ENCODE measurements at regions not wholly inside any gene's neighbourhood (a gene's known extent, or its start where the extent isn't known, plus 50 kb on each side); places are given as distances from the start of the nearest gene placed in this dataset.

GRCh38 chr13:108534728-108535127 is 94.7 kb upstream of the MYO16 start:
- no peak overlapping the region for H3K4me2 ChIP-seq (ENCODE audit: low read length)
- no peaks in the 10 kb centered on the region for H3K36me3 ChIP-seq (replicated peaks; ENCODE audit: low read depth, low read length)
- no peaks in the 10 kb centered on the region for H4K20me1 ChIP-seq (ENCODE audit: insufficient read depth, low read length)
- no peaks in the 10 kb centered on the region for H3K9me3 ChIP-seq (ENCODE audit: insufficient read depth, low read length)
- no peaks in the 10 kb centered on the region for H3K27me3 ChIP-seq (ENCODE audit: low read depth, low read length)
- TF ChIP-seq EZH2phosphoT487 (IDR thresholded peaks at IDR 0.05; ENCODE audit: low read depth) (no peak), CTCF (IDR thresholded peaks at IDR 0.05; ENCODE audit: low read depth, low read length) (no peak)
- no peaks in the 10 kb centered on the region for H3K79me2 ChIP-seq (ENCODE audit: low read length)
- H3K9ac ChIP-seq (ENCODE audit: low read length): no peak overlapping the region
- H2AFZ ChIP-seq (ENCODE audit: low read depth, low read length): no peak overlapping the region
- H3K4me3 ChIP-seq (ENCODE audit: low read length): no peak overlapping the region
- H3K27ac ChIP-seq (ENCODE audit: low read length): no peak overlapping the region
- H3K4me1 ChIP-seq (ENCODE audit: low read length): no peaks in the 10 kb centered on the region

GRCh38 chr13:108549934-108550333 is 79.5 kb upstream of the MYO16 start:
- Histone ChIP-seq H3K4me1 (ENCODE audit: low read length) (no peaks in the 10 kb centered on the region), H3K9ac (ENCODE audit: low read length) (no peak overlapping the region), H3K36me3 (replicated peaks; ENCODE audit: low read depth, low read length) (no peaks in the 10 kb centered on the region), H3K79me2 (ENCODE audit: low read length) (no peaks in the 10 kb centered on the region), H3K9me3 (ENCODE audit: insufficient read depth, low read length) (no peaks in the 10 kb centered on the region), H4K20me1 (ENCODE audit: insufficient read depth, low read length) (no peaks in the 10 kb centered on the region), H3K4me3 (ENCODE audit: low read length) (no peak overlapping the region), H2AFZ (ENCODE audit: low read depth, low read length) (no peak overlapping the region), H3K27ac (ENCODE audit: low read length) (no peak overlapping the region), H3K4me2 (ENCODE audit: low read length) (no peak overlapping the region), H3K27me3 (ENCODE audit: low read depth, low read length) (no peaks in the 10 kb centered on the region)
- no peak for TF ChIP-seq CTCF (IDR thresholded peaks at IDR 0.05; ENCODE audit: low read depth, low read length)
- TF ChIP-seq EZH2phosphoT487 (IDR thresholded peaks at IDR 0.05; ENCODE audit: low read depth): no peak

GRCh38 chr13:108551674-108552073 is 77.7 kb upstream of the MYO16 start:
- no peaks in the 10 kb centered on the region; the same call in 1 of the 2 replicates for H3K9me3 ChIP-seq (ENCODE audit: insufficient read depth, low read length)
- H4K20me1 ChIP-seq (ENCODE audit: insufficient read depth, low read length): no peaks in the 10 kb centered on the region
- no peaks in the 10 kb centered on the region for H3K4me1 ChIP-seq (ENCODE audit: low read length)
- no peak overlapping the region for H3K4me2 ChIP-seq (ENCODE audit: low read length)
- no peaks in the 10 kb centered on the region for H3K36me3 ChIP-seq (replicated peaks; ENCODE audit: low read depth, low read length)
- TF ChIP-seq EZH2phosphoT487 (IDR thresholded peaks at IDR 0.05; ENCODE audit: low read depth) (no peak), CTCF (IDR thresholded peaks at IDR 0.05; ENCODE audit: low read depth, low read length) (no peak)
- no peak overlapping the region for H3K4me3 ChIP-seq (ENCODE audit: low read length)
- no peaks in the 10 kb centered on the region for H3K79me2 ChIP-seq (ENCODE audit: low read length)
- H3K27me3 ChIP-seq (ENCODE audit: low read depth, low read length): no peaks in the 10 kb centered on the region
- no peak overlapping the region for H3K27ac ChIP-seq (ENCODE audit: low read length)
- no peak overlapping the region for H3K9ac ChIP-seq (ENCODE audit: low read length)
- H2AFZ ChIP-seq (ENCODE audit: low read depth, low read length): no peak overlapping the region

GRCh38 chr13:108558489-108558888 is 70.9 kb upstream of the MYO16 start:
- Histone ChIP-seq H3K4me3 (ENCODE audit: low read length) (no peak overlapping the region), H3K27me3 (ENCODE audit: low read depth, low read length) (no peaks in the 10 kb centered on the region), H3K4me2 (ENCODE audit: low read length) (no peak overlapping the region), H2AFZ (ENCODE audit: low read depth, low read length) (no peak overlapping the region), H3K36me3 (replicated peaks; ENCODE audit: low read depth, low read length) (no peaks in the 10 kb centered on the region), H3K4me1 (ENCODE audit: low read length) (no peaks in the 10 kb centered on the region), H4K20me1 (ENCODE audit: insufficient read depth, low read length) (no peaks in the 10 kb centered on the region), H3K79me2 (ENCODE audit: low read length) (no peaks in the 10 kb centered on the region), H3K9ac (ENCODE audit: low read length) (no peak overlapping the region), H3K9me3 (ENCODE audit: insufficient read depth, low read length) (no peaks in the 10 kb centered on the region; the same call in 1 of the 2 replicates), H3K27ac (ENCODE audit: low read length) (no peak overlapping the region)
- TF ChIP-seq CTCF (IDR thresholded peaks at IDR 0.05; ENCODE audit: low read depth, low read length): no peak
- no peak for TF ChIP-seq EZH2phosphoT487 (IDR thresholded peaks at IDR 0.05; ENCODE audit: low read depth)

Data from OCI-LY3 (cell line).